ENCODE measurements at regions not wholly inside any gene's neighbourhood (a gene's known extent, or its start where the extent isn't known, plus 50 kb on each side); places are given as distances from the start of the nearest gene placed in this dataset.
"Not testable (repeated sequence)": the region's sequence is repeated elsewhere in the genome, so short reads cannot be mapped to it uniquely, and the experiment has no call there.

DNA sequence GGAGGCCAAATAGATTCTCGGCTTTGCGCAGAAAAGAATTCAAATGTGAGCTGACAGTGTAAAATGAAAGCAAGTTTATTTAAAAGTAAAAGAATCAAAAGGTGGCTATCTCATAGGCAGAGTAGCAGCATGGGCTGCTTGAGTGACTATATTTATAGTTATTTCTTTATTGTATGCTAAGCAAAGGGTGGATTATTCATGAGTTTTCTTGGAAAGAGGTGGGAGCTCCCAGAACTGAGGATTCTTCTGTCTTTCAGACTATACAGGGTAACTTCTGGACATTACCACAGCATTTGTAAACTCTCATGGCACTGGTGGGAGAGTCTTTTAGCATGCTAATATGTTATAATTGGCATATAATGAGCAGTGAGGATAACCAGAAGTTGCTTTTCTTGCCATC is 659.9 kb downstream of the RWDD3 start:
- no peak for DNase-seq
- no peaks in the 10 kb centered on the region for H3K4me1 ChIP-seq (ENCODE audit: insufficient read depth, low read length)
- no peak for ATAC-seq
- CTCF ChIA-PET: no interaction called here
- no peak overlapping the region for H3K9ac ChIP-seq (ENCODE audit: low read length)
- no TSS peak for BruUV-seq (replicated peaks)
- TF ChIP-seq, protein P1, sequence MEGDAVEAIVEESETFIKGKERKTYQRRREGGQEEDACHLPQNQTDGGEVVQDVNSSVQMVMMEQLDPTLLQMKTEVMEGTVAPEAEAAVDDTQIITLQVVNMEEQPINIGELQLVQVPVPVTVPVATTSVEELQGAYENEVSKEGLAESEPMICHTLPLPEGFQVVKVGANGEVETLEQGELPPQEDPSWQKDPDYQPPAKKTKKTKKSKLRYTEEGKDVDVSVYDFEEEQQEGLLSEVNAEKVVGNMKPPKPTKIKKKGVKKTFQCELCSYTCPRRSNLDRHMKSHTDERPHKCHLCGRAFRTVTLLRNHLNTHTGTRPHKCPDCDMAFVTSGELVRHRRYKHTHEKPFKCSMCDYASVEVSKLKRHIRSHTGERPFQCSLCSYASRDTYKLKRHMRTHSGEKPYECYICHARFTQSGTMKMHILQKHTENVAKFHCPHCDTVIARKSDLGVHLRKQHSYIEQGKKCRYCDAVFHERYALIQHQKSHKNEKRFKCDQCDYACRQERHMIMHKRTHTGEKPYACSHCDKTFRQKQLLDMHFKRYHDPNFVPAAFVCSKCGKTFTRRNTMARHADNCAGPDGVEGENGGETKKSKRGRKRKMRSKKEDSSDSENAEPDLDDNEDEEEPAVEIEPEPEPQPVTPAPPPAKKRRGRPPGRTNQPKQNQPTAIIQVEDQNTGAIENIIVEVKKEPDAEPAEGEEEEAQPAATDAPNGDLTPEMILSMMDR (conservative IDR thresholded peaks at IDR 0.05; ENCODE audit: low read depth, low read length): no peak
- TF ChIP-seq EZH2 (IDR thresholded peaks at IDR 0.05; ENCODE audit: low read length, unreplicated experiment) (no peak), EZH2phosphoT487 (IDR thresholded peaks at IDR 0.05; ENCODE audit: borderline replicate concordance, low read length) (no peak)
- H3K9me3 ChIP-seq (ENCODE audit: low read length): peaks cover 7% of the 10 kb centered on the region
- no peaks in the 10 kb centered on the region for H3K79me2 ChIP-seq (ENCODE audit: low read length)
- intact Hi-C loops (cut with micrococcal nuclease): no loop called here
- H3K36me3 ChIP-seq (ENCODE audit: low read depth, low read length): no peaks in the 10 kb centered on the region
- no peak overlapping the region for H2AFZ ChIP-seq (ENCODE audit: low read length)
- no peak overlapping the region for H3K27ac ChIP-seq (ENCODE audit: low read length)
- H4K20me1 ChIP-seq (ENCODE audit: low read length): no peaks in the 10 kb centered on the region
- no peaks in the 10 kb centered on the region for H3F3A ChIP-seq (ENCODE audit: low read length, unreplicated experiment)
- H3K4me2 ChIP-seq (ENCODE audit: low read length): no peak overlapping the region
- H3K4me3 ChIP-seq (ENCODE audit: low read length): no peak overlapping the region
- H3K9me2 ChIP-seq (replicated peaks; ENCODE audit: low read length): no peaks in the 10 kb centered on the region
- no peaks in the 10 kb centered on the region for H3K27me3 ChIP-seq (ENCODE audit: low read length)
- POLR2A ChIA-PET (ENCODE audit: unreplicated experiment): no interaction called here

DNA sequence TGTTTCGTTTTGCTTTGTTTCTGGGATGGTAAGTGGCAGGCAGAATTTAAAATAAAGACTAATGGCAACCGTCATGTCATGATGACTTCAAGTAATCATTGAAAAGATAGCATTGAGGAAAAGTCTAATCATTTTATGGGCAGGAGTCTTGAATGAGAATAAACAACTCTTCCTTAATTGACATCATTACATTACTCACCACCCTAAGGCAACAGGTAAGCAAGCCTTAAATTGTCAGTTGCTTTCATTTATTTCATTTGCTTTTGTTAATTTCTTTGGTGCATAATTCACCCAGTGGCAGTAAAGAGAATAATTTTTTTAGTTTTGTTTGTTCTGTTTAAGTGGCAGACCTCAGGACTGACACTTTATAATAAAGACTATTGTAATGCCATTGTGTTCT is 669.0 kb downstream of the RWDD3 start:
- no peak overlapping the region for H3K4me2 ChIP-seq (ENCODE audit: low read length)
- H4K20me1 ChIP-seq (ENCODE audit: low read length): no peaks in the 10 kb centered on the region
- H3K27me3 ChIP-seq (ENCODE audit: low read length): peaks cover 10% of the 10 kb centered on the region; the same call in 1 of the 2 replicates
- no peaks in the 10 kb centered on the region for H3K36me3 ChIP-seq (ENCODE audit: low read depth, low read length)
- H3K4me3 ChIP-seq (ENCODE audit: low read length): no peak overlapping the region
- TF ChIP-seq, protein P1 (conservative IDR thresholded peaks at IDR 0.05; ENCODE audit: low read depth, low read length): no peak
- TF ChIP-seq EZH2 (IDR thresholded peaks at IDR 0.05; ENCODE audit: low read length, unreplicated experiment) (no peak), EZH2phosphoT487 (IDR thresholded peaks at IDR 0.05; ENCODE audit: borderline replicate concordance, low read length) (no peak)
- intact Hi-C loops (cut with micrococcal nuclease): no loop called here
- no peaks in the 10 kb centered on the region for H3F3A ChIP-seq (ENCODE audit: low read length, unreplicated experiment)
- ATAC-seq: no peak
- H3K9me3 ChIP-seq (ENCODE audit: low read length): peaks cover 8% of the 10 kb centered on the region
- no peak overlapping the region for H2AFZ ChIP-seq (ENCODE audit: low read length)
- no TSS peak for BruUV-seq (replicated peaks)
- H3K9ac ChIP-seq (ENCODE audit: low read length): no peak overlapping the region
- H3K79me2 ChIP-seq (ENCODE audit: low read length): no peaks in the 10 kb centered on the region
- H3K9me2 ChIP-seq (replicated peaks; ENCODE audit: low read length): no peaks in the 10 kb centered on the region
- H3K4me1 ChIP-seq (ENCODE audit: insufficient read depth, low read length): no peaks in the 10 kb centered on the region
- H3K27ac ChIP-seq (ENCODE audit: low read length): no peak overlapping the region
- DNase-seq: no peak
- CTCF ChIA-PET: no interaction called here
- POLR2A ChIA-PET (ENCODE audit: unreplicated experiment): no interaction called here

DNA sequence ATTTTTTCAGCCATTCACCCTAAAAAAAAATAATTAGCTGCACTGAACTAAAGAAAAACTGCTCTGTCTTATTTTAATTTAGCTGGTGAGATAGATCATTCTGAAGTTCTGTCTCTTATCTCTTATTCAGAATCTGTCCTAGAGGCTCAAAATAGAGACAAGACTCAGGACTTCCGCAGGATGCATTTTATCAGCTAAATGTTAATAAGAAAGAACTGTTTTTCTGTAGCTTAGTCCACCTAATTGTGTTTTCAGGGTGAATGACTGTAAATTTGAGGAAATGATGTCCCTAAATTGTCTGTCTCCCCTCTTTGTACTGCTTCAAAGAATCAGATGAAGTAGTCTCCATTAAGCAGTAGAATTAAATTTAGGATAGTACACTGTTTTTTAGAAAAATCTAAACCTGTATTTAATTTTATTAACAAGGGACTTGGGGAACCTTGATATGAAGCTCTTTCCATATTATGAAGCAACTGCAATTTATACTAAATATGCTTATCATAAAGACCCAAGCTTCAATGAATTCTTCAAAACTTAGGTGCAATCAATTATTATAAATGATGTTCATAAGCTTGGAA is 671.9 kb downstream of the RWDD3 start:
- Histone ChIP-seq H3K4me1 (ENCODE audit: insufficient read depth, low read length) (no peaks in the 10 kb centered on the region), H3K9ac (ENCODE audit: low read length) (no peak overlapping the region), H2AFZ (ENCODE audit: low read length) (no peak overlapping the region), H3K9me2 (replicated peaks; ENCODE audit: low read length) (no peaks in the 10 kb centered on the region), H3K27me3 (ENCODE audit: low read length) (peaks cover 10% of the 10 kb centered on the region; the same call in 1 of the 2 replicates), H3K4me3 (ENCODE audit: low read length) (no peak overlapping the region), H3F3A (ENCODE audit: low read length, unreplicated experiment) (no peaks in the 10 kb centered on the region), H4K20me1 (ENCODE audit: low read length) (no peaks in the 10 kb centered on the region), H3K9me3 (ENCODE audit: low read length) (no peaks in the 10 kb centered on the region), H3K27ac (ENCODE audit: low read length) (no peak overlapping the region), H3K79me2 (ENCODE audit: low read length) (no peaks in the 10 kb centered on the region), H3K36me3 (ENCODE audit: low read depth, low read length) (no peaks in the 10 kb centered on the region), H3K4me2 (ENCODE audit: low read length) (no peak overlapping the region)
- DNase-seq: no peak
- no peak for ATAC-seq
- ChIA-PET CTCF (no interaction called here), POLR2A (ENCODE audit: unreplicated experiment) (no interaction called here)
- TF ChIP-seq EZH2phosphoT487 (IDR thresholded peaks at IDR 0.05; ENCODE audit: borderline replicate concordance, low read length) (no peak), EZH2 (IDR thresholded peaks at IDR 0.05; ENCODE audit: low read length, unreplicated experiment) (no peak)
- TF ChIP-seq, protein P1 (conservative IDR thresholded peaks at IDR 0.05; ENCODE audit: low read depth, low read length): no peak
- intact Hi-C loops (cut with micrococcal nuclease): no loop called here
- no TSS peak for BruUV-seq (replicated peaks)

DNA sequence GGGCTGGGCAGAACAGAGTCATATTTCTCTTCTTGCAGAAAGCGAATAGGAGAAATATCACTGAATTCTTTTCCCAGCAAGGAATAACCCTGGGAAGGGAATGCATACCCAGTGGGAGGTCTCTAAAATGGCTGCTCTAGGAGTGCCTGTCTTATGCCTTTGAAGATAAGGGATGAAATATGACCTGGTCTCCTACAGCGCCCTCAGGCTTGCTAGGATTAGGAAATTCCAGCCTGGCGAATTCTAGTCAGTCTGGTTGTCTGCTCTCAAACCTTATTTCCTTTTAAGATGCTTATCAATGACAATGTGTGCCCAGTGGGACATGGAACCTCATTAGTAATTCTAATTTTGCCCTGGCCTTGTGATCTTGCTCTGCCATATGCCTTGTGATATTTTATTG is 677.7 kb downstream of the RWDD3 start:
- H3K9me2 ChIP-seq (replicated peaks; ENCODE audit: low read length); H3K4me2 ChIP-seq (ENCODE audit: low read length); H3K4me3 ChIP-seq (ENCODE audit: low read length); H3F3A ChIP-seq (ENCODE audit: low read length, unreplicated experiment); H3K9ac ChIP-seq (ENCODE audit: low read length); H3K27me3 ChIP-seq (ENCODE audit: low read length); H2AFZ ChIP-seq (ENCODE audit: low read length); H3K36me3 ChIP-seq (ENCODE audit: low read depth, low read length); H3K4me1 ChIP-seq (ENCODE audit: insufficient read depth, low read length); BruUV-seq (replicated peaks); CTCF ChIA-PET; DNase-seq; H3K79me2 ChIP-seq (ENCODE audit: low read length); H3K27ac ChIP-seq (ENCODE audit: low read length); H4K20me1 ChIP-seq (ENCODE audit: low read length); intact Hi-C loops (cut with micrococcal nuclease); POLR2A ChIA-PET (ENCODE audit: unreplicated experiment); ATAC-seq: not testable (repeated sequence)
- peaks cover 11% of the 10 kb centered on the region; the same call in 1 of the 2 replicates for H3K9me3 ChIP-seq (ENCODE audit: low read length)
